ENCODE measurements at regions not wholly inside any gene's neighbourhood (a gene's known extent, or its start where the extent isn't known, plus 50 kb on each side); places are given as distances from the start of the nearest gene placed in this dataset.
"Not testable (repeated sequence)": the region's sequence is repeated elsewhere in the genome, so short reads cannot be mapped to it uniquely, and the experiment has no call there.

DNA sequence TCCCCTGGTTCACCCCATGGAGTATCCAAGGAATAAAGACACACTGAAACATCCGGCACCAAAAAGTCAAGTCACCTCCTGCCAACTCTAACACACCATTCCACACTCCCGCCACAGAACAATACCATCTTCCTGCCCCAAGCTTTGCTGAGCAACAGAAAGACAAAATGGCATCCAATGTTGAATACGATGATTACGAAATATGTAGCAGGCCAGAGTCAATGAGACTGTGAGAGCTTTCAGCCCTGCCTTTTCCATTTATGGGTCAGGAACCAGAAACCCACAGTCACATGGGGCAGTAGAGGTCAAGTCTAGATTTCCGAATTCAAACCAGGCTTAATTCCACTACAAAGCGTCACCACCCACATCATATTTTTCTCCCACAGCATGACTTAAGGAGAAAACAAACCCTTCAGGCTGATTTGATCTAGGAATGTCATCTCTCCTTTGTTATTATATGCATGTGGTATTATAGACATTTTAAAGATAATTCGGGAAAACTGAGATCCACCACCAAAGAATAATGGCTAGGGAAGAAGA lies 249.8 kb downstream of the SETD4 start:
- DNase-seq (ENCODE audit: low read depth in 2 of 2), result peak in 1 of 2 donors; percentile 4

DNA sequence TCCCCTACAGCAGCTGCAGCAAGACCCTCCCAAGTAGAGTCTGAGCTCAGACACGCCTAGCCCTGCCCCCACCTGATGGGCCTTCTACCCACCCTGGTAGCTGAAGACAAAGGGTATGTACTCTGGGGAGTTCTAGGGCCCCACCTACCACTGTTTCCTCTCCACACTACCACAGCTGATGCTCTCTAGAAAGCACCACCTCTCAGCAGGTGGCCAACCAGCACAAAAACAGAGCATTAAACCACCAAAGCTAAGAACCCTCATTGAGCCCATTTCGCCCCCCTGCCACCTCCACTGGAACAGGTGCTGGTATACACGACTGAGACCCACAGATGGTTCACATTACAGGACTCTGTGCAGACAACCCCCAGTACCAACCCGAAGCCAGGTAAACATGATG lies 258.9 kb downstream of the SETD4 start:
- no peak for DNase-seq (ENCODE audit: low read depth in 2 of 2)

DNA sequence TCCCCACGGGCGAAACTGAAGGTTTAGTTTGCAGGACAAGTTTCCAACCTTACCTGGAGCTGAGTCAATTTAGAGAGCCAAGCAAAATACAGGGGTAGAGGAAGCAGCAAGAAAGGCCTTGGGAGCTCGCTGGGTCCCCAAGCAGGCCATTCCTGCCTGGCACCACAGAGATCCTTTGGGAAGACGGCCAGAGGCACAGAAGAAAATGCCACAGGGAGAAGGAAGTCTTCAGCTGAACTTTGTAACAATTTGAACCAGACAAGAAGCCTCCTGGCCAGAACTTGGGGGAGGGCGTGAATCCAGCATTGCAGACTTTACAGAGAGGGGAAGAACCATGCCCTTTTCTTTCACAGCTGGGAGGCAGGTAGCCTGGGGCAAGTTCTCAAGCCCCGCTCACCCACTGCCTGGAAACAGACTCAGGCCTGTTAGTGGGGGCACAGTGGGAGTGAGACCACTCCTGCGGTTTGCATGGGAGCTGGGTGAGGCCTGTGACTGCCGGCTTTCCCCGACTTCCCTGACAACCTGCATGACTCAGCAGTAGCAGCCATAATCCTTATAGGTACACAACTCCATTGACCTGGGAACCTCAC lies 259.4 kb downstream of the SETD4 start:
- not testable (repeated sequence) for DNase-seq (ENCODE audit: low read depth in 2 of 2)

DNA sequence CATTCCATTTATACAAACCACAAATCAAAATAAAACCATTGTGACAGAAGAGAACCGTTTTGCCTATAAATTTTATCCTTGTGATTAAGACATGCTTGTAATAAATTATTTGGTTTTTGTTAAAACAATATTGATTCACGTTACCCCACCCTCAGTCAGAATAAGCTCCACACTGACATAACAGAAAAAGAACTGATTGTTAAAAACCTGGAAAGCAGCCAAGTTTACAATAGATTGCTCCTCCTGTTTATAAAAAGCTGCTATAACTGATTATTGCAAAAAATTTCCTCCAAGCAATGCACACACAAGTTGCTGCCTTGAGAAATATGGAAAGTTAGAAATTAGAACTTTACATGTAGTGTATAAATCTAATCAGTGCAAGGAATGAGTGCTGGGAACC lies 263.5 kb downstream of the SETD4 start:
- DNase-seq (ENCODE audit: low read depth in 2 of 2), result peak; percentile 26 to 32

DNA sequence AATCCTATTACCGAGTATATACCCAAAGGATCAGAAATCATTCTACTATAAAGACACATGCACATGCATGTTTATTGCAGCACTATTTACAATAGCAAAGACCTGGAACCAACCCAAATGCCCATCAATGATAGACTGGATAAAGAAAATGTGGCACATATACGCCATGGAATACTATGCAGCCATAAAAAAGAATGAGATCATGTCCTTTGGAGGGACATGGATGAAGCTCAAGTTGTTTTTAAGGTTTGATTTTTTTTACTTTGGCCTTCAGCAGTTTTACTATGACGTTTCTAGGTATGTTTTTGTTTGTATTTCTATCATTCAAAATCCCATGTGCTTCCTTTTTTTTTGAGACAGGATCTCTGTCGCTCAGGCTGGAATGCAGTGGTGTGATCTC lies 265.8 kb downstream of the SETD4 start:
- DNase-seq (ENCODE audit: low read depth in 2 of 2), result not testable (repeated sequence)

DNA sequence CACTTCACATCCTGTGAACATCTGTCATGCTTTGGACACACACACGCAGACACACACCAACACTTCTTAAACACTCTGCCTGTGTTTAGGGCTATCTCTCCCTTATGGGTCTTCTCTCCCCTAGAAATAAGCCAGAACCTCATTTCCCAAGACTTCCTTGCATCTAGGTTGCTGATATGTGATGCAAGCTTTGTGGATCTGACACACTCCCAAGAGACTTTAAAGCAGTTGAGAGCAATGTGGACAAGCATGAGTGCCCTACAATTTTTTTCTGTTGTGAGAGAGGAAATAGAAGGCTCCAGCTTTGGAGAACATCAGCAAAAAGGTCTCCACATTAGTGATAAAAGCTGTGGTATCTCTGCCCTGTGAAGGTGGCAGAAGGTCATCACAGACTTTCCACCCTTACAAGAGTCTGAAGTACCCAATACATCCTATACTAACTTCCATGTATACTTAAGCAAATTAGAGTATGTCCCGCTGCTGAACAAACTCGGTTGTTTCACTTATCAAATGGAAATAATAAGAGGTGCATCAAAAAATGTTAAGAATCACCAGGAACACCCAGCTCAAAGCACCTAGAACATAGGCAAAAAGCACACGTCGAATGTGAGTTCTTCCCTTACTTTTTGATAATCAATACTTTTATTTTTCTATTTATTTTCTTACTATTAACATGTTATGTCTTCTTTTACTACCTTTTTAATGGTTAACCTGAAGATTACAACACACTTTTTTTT lies 267.6 kb downstream of the SETD4 start:
- DNase-seq (ENCODE audit: low read depth in 2 of 2), result no peak

DNA sequence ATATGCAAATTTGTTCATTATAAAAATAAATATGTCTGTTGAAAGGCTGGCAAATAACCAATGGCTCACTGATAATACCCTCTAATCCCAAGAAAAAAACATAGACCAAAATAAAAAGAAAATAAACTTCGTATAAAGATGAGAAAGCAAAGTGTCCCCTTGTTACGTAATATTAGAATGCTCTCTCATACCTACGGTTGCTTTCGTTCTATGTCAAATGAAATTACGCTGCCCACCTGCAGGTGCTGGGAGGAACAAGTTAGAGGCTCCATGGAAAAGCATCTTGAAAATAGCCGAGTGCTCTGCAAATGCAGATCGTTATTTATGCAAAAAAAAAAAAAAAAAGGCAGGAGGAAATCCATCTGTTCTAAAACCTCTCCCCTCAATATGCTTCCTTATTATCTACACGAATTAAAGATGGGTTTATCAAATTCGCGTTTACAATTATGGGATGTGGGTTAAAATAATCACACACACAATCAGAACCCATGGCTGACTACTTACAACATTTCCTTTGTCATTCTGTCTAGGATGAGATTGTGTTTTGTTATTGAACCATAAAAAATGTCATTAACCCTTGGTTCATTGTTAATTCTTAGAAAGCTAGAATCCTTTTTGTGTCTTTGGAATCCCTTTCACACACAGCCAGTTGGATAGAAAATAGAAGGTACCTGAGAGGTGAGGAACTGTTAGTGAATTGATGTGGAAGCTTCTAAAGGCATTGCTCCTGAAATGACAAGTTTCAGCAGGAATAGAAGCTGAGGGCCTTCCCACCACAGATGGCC lies 268.6 kb downstream of the SETD4 start:
- DNase-seq (ENCODE audit: low read depth in 2 of 2), result no peak

DNA sequence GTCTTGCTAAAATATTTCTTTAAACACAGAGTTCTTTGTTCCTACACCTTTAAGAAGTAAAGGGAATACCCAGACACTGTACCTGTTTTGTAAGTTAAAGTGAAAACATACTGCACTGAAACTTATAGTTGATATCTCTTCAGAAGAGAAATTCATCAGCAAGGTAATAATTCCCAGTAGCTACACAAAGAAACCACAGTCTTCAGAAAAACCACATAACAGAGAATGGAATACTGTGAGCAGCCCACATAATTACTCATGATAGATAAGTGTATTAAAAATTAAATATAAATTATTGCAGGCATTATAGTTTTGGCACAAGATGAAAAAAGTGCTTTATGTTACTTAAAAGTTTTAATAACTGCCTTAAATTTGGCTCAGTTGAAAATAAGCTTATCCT lies 276.6 kb downstream of the SETD4 start:
- DNase-seq (ENCODE audit: low read depth in 2 of 2), result no peak

DNA sequence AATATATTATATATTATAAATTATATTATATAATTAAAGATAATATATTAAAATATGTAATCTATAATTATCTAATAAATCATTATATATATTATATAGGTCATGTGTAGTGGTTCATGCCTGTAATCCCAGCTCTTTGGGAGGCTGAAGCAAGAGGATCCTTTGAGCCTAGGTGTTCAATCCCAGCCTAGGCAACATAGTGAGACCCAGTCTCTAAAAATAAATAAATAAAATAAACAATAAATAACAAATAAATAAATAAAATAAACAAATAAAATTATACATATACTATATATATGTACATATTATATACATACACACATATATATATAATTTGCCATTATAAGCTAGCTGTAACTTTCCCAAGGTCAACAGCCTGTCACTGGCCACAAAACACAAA lies 277.7 kb downstream of the SETD4 start:
- DNase-seq (ENCODE audit: low read depth in 2 of 2), result no peak

DNA sequence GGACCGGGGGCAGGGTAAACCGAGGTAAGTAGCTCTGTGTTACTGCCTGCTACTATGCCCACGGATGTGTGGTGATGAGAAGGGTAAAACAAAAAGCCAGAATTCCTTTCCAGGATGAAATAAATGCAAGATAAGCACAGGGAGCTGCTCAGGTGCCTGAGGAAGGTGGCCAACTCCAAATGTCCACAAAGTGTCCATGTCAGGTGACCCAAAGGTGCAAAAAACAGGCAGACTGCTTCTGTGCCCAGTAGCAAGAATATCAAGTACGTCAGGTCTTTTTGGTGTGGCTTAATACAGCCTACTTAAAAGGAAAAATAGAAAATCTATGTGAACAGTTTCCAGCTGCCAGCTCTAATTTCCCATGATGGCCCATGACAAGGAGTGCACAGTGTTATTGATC lies 279.3 kb downstream of the SETD4 start:
- DNase-seq (ENCODE audit: low read depth in 2 of 2), result no peak

DNA sequence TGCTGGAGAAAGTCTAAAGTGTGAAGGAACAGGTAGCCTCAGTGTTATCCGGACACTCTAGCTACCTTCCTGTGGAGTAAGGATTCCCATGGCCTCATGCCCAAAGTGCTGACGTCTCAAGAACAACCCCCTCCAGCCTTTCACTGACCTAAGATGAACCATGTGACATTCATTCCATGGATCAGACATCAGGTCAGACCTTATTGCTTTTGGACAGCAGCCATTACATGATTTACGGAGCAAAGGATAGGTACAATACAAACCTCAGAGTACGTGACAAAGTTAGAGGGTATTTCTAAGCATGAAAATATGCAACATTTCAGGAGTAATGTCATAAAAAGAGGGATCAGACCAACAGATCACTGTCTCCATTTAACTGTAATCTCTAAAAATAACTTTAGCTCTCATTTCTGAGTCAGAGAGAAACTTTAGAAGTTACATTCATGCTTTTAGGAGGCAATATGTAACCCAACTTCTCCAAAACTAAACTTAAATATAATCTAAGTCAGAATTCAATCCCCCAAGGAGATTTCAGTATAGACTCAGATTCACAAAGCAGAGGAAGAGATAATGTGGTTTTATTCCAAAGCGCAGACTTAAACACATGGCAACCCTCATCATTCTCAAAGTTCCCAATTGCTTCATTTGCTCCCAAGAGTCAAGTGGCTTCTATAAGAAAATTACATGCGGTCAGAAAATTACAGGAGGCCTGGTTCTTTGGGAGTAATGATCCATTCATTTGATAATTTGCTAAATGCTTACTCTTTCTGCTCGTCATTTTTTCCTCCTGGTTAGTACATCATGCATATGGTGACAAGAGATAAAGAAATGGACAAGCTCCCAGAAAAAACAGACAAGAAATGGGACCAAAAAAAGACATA lies 280.4 kb downstream of the SETD4 start:
- no peak for DNase-seq (ENCODE audit: low read depth in 2 of 2)

DNA sequence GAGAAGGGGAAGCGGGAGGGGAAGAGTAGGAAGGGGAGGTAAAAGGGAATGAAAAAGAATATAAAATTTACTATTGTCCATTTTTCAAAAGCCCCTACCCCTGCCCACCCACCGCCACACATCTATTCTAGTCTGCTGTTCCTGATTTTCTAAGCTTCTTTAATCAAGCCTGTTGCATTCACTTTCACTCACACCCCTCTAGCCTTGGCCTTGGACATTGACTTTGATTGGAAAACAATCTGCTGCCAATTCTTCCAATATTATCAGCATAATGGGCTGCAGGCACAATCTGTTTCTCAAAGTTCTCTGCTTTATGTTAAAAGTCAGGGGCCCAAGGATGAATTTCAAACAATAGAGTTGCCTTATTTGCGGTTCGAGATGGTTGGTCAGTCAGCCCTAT lies 281.2 kb downstream of the SETD4 start:
- DNase-seq (ENCODE audit: low read depth in 2 of 2), result no peak

DNA sequence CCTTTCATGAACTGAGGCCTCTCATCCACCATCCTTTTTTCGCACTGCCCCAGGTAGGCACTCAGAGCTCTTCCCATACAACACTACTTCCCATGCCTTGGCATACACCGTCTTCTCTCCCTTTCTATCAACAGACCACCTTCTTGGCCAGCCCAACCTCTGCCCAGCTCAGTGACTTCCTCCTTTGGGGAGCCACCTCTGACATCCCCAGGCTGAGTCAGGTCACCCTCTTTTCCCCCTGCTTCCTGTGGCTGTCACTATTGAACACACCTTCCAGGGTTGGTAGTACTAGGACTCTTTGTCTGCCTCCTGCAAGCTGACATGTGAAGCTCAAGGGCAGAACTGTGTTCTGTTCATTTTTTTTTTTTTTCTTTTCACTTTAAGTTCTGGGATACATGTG lies 283.2 kb downstream of the SETD4 start:
- no peak for DNase-seq (ENCODE audit: low read depth in 2 of 2)

DNA sequence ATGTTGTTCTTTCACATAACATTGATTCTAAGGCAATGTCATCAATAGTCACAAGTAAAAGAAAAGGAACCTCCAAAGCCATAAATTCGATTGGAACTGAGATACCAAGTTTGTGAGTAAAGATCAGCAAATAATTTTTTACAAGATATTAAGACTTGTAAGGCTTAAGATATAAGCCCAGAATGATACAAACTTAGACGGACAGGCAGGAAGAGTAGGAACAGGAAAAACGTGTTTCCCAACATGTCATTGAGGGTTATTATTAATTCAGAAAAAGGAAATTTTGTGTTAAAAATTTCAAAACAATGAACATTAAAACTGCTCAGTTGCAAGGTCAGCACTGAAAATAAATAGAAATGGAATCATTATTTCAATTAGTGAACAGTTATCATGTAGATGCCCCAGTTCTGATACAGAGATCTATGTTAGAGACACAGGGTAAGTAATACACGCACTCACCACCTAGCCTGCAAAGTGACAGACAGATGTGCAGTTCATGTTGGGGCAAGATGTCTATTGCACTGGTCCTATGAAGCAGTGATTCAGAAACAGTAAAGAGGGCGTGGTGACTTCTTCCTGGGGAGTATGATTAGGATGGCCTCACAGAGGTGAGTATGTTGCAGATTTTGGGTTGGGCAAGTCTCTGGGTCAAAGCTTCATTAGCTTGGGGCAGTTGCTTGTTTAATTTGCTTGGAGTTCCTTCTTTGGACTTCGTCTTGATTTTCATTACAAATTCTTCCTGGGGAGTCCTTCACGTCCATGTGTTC lies 284.4 kb downstream of the SETD4 start:
- no peak for DNase-seq (ENCODE audit: low read depth in 2 of 2)

DNA sequence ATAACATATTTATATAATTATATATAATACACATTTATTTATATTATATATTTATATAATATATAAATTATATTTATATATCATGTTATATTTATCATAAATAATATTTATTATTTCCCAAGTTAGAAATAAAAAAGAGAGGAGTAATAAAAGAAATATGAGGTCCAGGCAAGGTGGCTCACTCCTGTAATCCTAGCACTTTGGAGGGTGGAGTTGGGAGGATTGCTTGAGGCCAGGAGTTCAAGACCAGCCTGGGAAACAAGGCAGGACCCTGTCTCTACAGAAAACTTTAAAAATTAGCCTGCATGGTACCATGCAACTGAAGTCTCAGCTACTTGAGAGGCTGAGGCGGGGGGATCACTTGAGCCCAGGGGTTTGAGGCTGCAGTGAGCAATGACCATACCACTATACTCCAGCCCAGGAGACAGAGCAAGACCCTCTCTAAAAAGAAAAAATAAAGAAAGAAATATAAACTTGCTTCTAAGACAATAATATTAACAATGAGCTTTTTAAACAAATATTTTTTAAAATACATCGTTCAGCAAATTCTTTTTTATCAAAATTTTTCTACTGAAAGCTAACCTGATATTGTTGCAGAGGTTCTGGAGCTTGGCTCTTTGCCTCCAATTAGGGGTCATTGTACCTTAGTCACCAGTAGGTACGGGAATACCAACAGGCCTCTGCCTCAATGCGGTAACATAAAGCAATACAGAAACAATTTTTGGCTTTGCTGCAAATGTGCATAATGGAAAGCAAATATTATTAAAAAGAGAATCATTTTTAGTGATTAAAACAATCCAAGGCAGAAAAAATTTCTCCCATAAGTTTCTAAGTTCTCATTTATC lies 290.0 kb downstream of the SETD4 start:
- no peak for DNase-seq (ENCODE audit: low read depth in 2 of 2)

DNA sequence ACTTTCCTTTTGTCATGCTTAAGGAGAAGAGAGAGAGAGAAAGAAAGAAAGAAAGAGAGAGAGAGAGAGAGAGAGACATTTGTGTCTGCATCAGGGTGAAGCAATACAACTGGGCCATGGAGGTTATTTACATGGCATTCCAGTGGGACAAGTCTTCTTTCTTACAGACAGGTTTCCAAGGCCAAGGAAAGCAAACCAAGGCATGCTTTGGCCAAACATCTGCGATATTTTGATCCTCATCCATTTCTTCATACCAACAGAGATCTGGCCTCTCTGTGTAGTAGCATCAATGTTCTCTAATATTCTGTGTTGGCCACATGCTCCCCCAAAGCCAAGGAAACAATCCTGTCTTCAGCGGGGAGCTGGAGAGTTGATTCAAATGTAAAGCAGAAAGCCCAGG lies 292.1 kb downstream of the SETD4 start:
- DNase-seq (ENCODE audit: low read depth in 2 of 2), result no peak

DNA sequence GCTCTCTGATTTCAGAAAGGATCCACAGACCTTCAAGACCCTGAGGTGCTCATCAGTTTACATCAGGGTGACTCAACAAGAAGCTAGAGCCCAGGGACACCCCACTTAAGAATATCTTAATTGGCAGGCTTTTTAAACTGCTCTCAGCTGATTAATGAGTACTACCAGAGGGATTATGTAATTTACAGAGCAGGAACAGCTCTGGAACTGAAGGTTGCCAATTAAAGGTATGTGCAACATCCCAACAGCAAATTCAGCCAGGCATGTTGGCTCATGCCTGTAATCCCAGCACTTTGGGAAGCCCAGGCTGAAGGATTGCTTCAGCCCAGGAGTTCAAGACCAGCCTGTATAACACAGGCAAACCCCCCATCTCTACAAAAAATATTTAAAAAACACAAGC lies 295.7 kb downstream of the SETD4 start:
- DNase-seq (ENCODE audit: low read depth in 2 of 2), result no peak

DNA sequence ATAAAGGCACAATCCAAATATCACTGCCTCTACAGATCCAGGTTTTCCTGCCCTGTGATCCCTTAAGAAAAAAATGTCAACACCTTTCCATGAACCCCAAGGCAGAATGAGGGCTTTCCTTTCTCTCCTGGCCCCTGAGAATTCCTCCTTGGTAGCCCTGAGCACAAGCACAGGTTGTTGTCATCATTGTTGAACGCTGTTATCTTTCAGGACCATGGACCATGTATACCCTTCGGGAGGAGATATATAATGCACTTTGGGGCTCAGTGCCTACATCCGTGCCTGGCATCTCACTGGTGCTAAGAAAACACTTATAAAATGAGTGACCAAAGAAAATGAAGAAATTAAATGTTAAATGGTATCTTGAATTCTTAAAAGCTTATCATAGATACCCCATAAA lies 296.2 kb downstream of the SETD4 start:
- no peak for DNase-seq (ENCODE audit: low read depth in 2 of 2)

DNA sequence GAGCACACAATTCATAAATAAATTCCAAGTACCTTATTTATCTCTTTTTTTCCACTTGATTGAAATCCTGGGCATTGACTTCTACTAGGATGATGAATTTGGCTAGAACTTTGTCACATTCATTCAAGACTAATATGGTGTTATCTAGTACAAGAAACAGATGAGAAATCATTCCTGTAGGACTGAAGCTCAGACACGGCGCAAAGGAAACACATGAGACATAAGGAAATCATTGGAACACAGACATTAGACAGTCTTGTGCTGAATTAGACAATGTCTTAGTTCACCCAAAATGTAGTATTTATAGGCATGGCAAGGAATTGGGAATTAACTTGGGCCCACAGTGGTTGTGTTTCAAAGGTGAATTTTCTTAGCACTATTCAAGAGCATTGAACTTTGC lies 305.7 kb downstream of the SETD4 start:
- DNase-seq (ENCODE audit: low read depth in 2 of 2), result no peak

DNA sequence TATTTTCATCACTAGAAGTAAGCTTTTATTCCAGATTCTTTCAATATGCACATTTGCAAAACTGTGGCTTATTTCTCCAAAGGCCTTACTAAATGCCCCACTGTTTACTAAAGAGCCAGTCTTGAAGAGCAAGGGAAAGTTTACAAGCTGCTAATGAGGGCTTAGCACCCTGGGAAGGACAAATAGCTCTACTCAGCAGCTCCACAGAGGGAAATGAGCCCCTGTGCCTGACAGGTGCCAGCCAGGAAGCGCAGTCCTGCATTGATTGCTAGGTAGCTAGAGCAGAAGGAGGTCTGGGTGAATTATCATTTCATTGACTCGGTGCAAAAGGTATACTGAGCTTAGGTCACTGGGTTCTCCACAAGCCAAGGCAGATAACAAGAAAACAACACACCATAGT lies 307.0 kb downstream of the SETD4 start:
- DNase-seq (ENCODE audit: low read depth in 2 of 2), result no peak
